ENCODE measurements at regions not wholly inside any gene's neighbourhood (a gene's known extent, or its start where the extent isn't known, plus 50 kb on each side); places are given as distances from the start of the nearest gene placed in this dataset.
"Not testable (repeated sequence)": the region's sequence is repeated elsewhere in the genome, so short reads cannot be mapped to it uniquely, and the experiment has no call there.

DNA sequence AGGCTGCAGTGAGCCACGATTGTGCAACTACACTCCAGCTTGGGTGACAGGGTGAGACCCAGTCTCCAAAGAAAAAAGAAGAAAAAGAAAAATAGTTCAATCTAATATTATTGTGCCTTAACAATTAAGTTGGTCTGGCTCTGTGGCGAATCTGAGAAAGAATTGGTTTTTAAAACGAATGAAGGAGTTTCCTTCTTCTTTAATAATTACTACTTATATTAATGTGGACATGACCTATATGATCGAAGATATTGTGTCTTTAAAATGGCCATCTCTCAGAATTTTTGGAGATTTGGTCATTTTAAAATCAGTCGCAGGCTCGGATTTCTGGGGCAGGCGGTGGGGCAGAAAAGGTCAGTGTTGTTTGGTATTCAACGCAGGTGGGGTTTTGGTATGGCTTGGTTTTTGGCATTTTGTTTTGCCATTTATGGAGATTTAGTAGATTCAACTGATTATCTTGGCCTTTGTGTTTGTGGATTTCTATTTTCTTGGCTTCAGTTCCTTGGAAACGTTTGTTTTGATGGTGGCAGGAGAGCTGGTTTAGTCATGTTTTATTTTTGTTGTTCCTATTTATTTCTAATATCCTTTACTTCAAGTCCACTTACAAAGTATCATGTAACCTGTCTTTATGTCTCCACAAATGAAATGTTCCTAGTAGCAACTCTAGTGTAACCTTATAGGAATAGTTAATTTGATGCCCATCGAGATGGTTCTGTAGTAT is 178.8 kb upstream of the MKLN1 start:
- no peak for DNase-seq (ENCODE audit: low spot score)
- Mint-ChIP-seq H3K27me3 (ENCODE audit: insufficient read depth) (peaks cover 9% of the 10 kb centered on the region), H3K9me3 (no peaks in the 10 kb centered on the region), H3K27ac (no peak overlapping the region), H3K4me1 (ENCODE audit: low read depth) (no peaks in the 10 kb centered on the region), H3K36me3 (ENCODE audit: low read depth) (no peaks in the 10 kb centered on the region), H3K4me3 (no peak overlapping the region)
- intact Hi-C loops (cut with micrococcal nuclease) = no loop called here

GRCh38 chr7:131149429-131149773 is 178.3 kb upstream of the MKLN1 start:
- H3K36me3 Mint-ChIP-seq (ENCODE audit: low read depth) = no peaks in the 10 kb centered on the region
- H3K27ac Mint-ChIP-seq = no peak overlapping the region
- no peaks in the 10 kb centered on the region for H3K9me3 Mint-ChIP-seq
- no peak overlapping the region for H3K4me3 Mint-ChIP-seq
- peaks cover 9% of the 10 kb centered on the region for H3K27me3 Mint-ChIP-seq (ENCODE audit: insufficient read depth)
- H3K4me1 Mint-ChIP-seq (ENCODE audit: low read depth) = no peaks in the 10 kb centered on the region
- intact Hi-C loops (cut with micrococcal nuclease) = no loop called here
- DNase-seq (ENCODE audit: low spot score) = no peak

GRCh38 chr7:131149840-131150239 is 177.8 kb upstream of the MKLN1 start:
- H3K4me1 Mint-ChIP-seq (ENCODE audit: low read depth) = no peaks in the 10 kb centered on the region
- H3K27ac Mint-ChIP-seq = no peak overlapping the region
- no peaks in the 10 kb centered on the region for H3K36me3 Mint-ChIP-seq (ENCODE audit: low read depth)
- H3K9me3 Mint-ChIP-seq = no peaks in the 10 kb centered on the region
- H3K4me3 Mint-ChIP-seq = no peak overlapping the region
- intact Hi-C loops (cut with micrococcal nuclease) = no loop called here
- no peak for DNase-seq (ENCODE audit: low spot score)
- H3K27me3 Mint-ChIP-seq (ENCODE audit: insufficient read depth) = peaks cover 9% of the 10 kb centered on the region

GRCh38 chr7:131151034-131151433 is 176.6 kb upstream of the MKLN1 start:
- no peak overlapping the region for H3K27ac Mint-ChIP-seq
- no peak overlapping the region for H3K4me3 Mint-ChIP-seq
- peaks cover 9% of the 10 kb centered on the region for H3K27me3 Mint-ChIP-seq (ENCODE audit: insufficient read depth)
- H3K36me3 Mint-ChIP-seq (ENCODE audit: low read depth) = no peaks in the 10 kb centered on the region
- H3K4me1 Mint-ChIP-seq (ENCODE audit: low read depth) = no peaks in the 10 kb centered on the region
- DNase-seq (ENCODE audit: low spot score) = no peak
- no peaks in the 10 kb centered on the region for H3K9me3 Mint-ChIP-seq
- intact Hi-C loops (cut with micrococcal nuclease) = no loop called here

DNA sequence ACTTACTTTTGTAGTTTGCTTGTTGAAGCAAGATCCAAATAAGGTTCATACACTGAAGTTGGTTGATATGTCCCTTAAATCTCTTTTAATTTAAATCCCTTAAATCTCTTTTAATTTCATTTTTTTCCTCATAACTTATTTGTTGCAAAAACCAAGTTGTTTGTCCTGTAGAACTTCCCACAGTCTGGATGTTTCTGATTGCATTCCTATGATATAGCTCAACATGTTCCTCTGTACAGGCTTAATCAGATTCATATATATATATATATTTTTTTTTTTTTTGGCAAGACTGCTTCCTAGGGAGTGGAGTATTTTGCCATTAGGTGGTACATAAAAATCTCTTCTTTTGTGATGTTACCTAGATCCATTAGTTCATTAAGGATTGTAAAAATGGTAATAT is 174.9 kb upstream of the MKLN1 start:
- H3K4me1 Mint-ChIP-seq (ENCODE audit: low read depth) = no peaks in the 10 kb centered on the region

GRCh38 chr7:131154380-131154779 is 173.3 kb upstream of the MKLN1 start:
- H3K27ac Mint-ChIP-seq = no peak overlapping the region
- DNase-seq (ENCODE audit: low spot score) = no peak
- intact Hi-C loops (cut with micrococcal nuclease) = no loop called here
- no peaks in the 10 kb centered on the region for H3K36me3 Mint-ChIP-seq (ENCODE audit: low read depth)
- no peaks in the 10 kb centered on the region for H3K9me3 Mint-ChIP-seq
- H3K27me3 Mint-ChIP-seq (ENCODE audit: insufficient read depth) = peaks cover 5% of the 10 kb centered on the region
- no peak overlapping the region for H3K4me3 Mint-ChIP-seq
- H3K4me1 Mint-ChIP-seq (ENCODE audit: low read depth) = no peaks in the 10 kb centered on the region

More for the DNA sequence above, 174.9 kb upstream of the MKLN1 start:
- Mint-ChIP-seq H3K27ac (no peak overlapping the region), H3K4me3 (no peak overlapping the region), H3K27me3 (ENCODE audit: insufficient read depth) (peaks cover 7% of the 10 kb centered on the region), H3K36me3 (ENCODE audit: low read depth) (no peaks in the 10 kb centered on the region), H3K9me3 (no peaks in the 10 kb centered on the region)
- intact Hi-C loops (cut with micrococcal nuclease) = no loop called here
- no peak for DNase-seq (ENCODE audit: low spot score)

- DNase-seq (ENCODE audit: low spot score) = no peak
- Mint-ChIP-seq H3K9me3 (no peaks in the 10 kb centered on the region), H3K27ac (no peak overlapping the region), H3K4me1 (ENCODE audit: low read depth) (no peaks in the 10 kb centered on the region), H3K27me3 (ENCODE audit: insufficient read depth) (no peaks in the 10 kb centered on the region), H3K36me3 (ENCODE audit: low read depth) (no peaks in the 10 kb centered on the region), H3K4me3 (no peak overlapping the region)
- intact Hi-C loops (cut with micrococcal nuclease) = no loop called here
Measured at GRCh38 chr7:131157530-131158243, 170.0 kb upstream of the MKLN1 start.

DNA sequence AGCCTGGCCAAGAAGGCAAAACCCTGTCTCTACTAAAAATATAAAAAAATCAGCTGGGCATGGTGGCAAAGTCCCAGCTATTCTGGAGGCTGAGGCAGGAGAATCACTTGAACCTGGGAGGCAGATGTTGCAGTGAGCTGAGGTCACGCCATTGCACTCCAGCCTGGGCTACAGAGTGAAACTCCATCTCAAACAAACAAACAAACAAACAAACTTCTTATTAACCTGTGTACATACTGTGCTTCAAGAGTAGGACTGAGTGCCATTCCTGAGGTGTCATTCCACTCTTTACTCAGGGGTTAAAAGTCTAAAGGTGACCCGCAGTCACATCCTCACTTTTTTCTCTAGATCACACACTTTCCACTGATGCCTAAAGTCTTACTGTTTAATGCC is 169.4 kb upstream of the MKLN1 start:
- DNase-seq (ENCODE audit: low spot score); H3K36me3 Mint-ChIP-seq (ENCODE audit: low read depth); intact Hi-C loops (cut with micrococcal nuclease); H3K27ac Mint-ChIP-seq; H3K27me3 Mint-ChIP-seq (ENCODE audit: insufficient read depth); H3K4me1 Mint-ChIP-seq (ENCODE audit: low read depth); H3K4me3 Mint-ChIP-seq; H3K9me3 Mint-ChIP-seq: not testable (repeated sequence)

DNA sequence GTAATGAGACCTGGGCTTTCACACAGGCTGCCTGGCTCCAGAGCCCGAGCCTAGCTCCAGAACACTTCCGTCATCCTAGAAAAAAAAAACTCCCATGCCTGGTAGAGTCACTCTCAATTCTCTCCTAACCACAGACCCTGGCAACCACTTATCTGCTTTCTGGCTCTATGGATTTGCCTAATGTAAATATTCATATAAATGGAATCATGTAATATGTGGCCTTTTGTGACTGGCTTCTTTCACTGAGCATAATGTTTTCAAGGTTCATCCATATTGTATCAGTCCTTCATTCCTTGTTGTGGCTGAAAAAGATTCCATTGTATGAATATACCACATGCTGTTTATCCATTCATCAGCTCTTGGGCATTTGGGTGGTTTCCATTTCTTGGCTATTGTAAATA is 167.7 kb upstream of the MKLN1 start:
- no peaks in the 10 kb centered on the region for H3K4me1 Mint-ChIP-seq (ENCODE audit: low read depth)
- intact Hi-C loops (cut with micrococcal nuclease) = no loop called here
- no peaks in the 10 kb centered on the region for H3K27me3 Mint-ChIP-seq (ENCODE audit: insufficient read depth)
- H3K4me3 Mint-ChIP-seq = no peak overlapping the region
- no peaks in the 10 kb centered on the region for H3K9me3 Mint-ChIP-seq
- no peak for DNase-seq (ENCODE audit: low spot score)
- H3K27ac Mint-ChIP-seq = no peak overlapping the region
- H3K36me3 Mint-ChIP-seq (ENCODE audit: low read depth) = no peaks in the 10 kb centered on the region

DNA sequence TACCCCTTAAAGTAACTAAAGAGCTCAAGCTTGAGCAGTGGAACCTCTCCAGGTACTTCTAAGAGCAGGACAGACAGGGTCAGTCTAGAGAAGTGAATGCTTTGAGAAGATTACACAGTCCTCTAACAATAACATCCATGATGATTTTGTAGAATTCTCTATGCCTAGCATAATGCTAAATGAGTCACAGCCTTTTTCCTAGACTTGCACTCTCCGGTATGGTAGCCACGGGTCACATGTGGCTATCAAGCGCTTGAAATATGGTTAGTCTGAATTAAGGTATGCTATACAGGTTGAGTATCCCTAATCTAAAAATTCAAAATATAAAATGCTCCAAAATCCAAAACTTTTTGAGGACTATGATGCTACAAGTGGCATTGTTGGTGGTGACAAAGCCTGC is 166.6 kb upstream of the MKLN1 start:
- intact Hi-C loops (cut with micrococcal nuclease) = no loop called here
- no peaks in the 10 kb centered on the region for H3K27me3 Mint-ChIP-seq (ENCODE audit: insufficient read depth)
- H3K36me3 Mint-ChIP-seq (ENCODE audit: low read depth) = no peaks in the 10 kb centered on the region
- H3K4me1 Mint-ChIP-seq (ENCODE audit: low read depth) = no peaks in the 10 kb centered on the region
- no peak overlapping the region for H3K27ac Mint-ChIP-seq
- no peak overlapping the region for H3K4me3 Mint-ChIP-seq
- no peak for DNase-seq (ENCODE audit: low spot score)
- no peaks in the 10 kb centered on the region for H3K9me3 Mint-ChIP-seq

DNA sequence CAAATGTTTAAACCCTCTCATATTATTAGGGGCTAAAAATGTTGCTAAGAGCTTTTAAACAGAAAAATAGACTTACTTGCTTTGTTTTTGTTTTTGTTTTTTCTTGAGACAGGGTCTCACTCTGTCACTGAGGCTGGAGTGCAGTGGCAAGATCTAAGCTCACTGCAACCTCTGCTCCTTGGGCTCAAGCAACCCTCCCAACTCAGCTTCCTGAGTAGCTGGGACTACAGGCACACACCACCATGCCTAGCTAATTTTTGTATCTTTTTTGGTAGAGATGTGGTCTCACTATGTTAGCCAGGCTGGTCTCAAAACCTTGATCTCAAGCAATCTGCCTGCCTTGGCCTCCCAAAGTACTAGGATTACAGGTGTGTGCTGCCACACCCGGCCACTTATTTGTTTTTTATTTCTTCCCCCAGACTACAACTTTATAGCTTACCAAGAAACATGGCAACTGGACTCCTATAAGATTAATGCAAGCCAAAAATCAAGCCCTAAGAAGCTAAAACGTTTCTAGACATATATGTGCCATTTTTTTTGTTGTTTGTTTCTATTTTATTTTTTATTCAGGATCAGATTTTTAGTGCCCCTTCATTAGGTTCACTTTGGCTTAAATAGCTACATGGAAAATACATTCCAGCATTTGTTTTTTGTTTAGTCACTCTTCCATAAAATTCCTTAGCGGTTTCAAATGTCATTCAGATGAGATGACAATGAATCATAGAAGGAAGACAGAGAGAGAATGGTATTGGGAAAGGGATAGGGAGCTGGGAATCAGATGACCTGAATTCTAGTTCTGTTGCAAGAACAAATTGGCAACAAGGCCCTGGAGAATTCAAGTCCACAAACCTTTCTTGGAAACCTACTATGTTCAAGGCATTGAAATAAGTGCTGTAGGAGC is 163.4 kb upstream of the MKLN1 start:
- no peaks in the 10 kb centered on the region for H3K9me3 Mint-ChIP-seq
- intact Hi-C loops (cut with micrococcal nuclease) = no loop called here

GRCh38 chr7:131166066-131166465 is 161.6 kb upstream of the MKLN1 start:
- intact Hi-C loops (cut with micrococcal nuclease) = no loop called here
- no peak overlapping the region for H3K27ac Mint-ChIP-seq
- no peaks in the 10 kb centered on the region for H3K9me3 Mint-ChIP-seq
- H3K4me1 Mint-ChIP-seq (ENCODE audit: low read depth) = no peaks in the 10 kb centered on the region
- DNase-seq (ENCODE audit: low spot score) = no peak
- no peak overlapping the region for H3K4me3 Mint-ChIP-seq
- no peaks in the 10 kb centered on the region for H3K27me3 Mint-ChIP-seq (ENCODE audit: insufficient read depth)
- H3K36me3 Mint-ChIP-seq (ENCODE audit: low read depth) = peaks cover 1% of the 10 kb centered on the region

More for the DNA sequence above, 163.4 kb upstream of the MKLN1 start:
- Mint-ChIP-seq H3K36me3 (ENCODE audit: low read depth) (no peaks in the 10 kb centered on the region), H3K27me3 (ENCODE audit: insufficient read depth) (no peaks in the 10 kb centered on the region), H3K4me3 (no peak overlapping the region), H3K4me1 (ENCODE audit: low read depth) (no peaks in the 10 kb centered on the region), H3K27ac (no peak overlapping the region)
- DNase-seq (ENCODE audit: low spot score) = no peak

Data from activated T-helper 1 cell treated with anti-CD3 and anti-CD28 coated beads, Interleukin-12 subunit alpha, Interleukin-12 subunit beta, Interleukin-2, Interleukin-4 antibody, amounts not matched to agents 30 ng/mL and 10 ng/mL and 1 ng/mL, durations not matched to agents 14 hours and 24 hours and 36 hours (primary cell).